ENCODE measurements at regions not wholly inside any gene's neighbourhood (a gene's known extent, or its start where the extent isn't known, plus 50 kb on each side); places are given as distances from the start of the nearest gene placed in this dataset.

DNA sequence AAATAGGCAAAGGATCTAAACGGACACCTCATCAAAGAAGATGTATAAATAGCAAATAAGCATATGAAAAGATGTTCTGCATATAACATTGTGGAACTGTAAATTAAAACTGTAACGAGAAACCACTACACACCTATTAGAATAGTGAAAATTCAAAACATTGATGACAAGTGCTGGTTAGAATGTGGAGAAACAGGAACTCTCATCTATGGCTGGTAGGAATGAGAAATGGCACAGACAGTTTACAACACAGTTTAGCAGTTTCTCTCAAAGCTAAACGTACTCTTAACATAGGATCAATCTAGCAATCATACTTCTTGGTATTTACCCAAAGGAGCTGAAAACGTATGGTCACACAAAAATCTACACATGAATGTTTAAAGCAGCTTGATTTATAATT is 126.2 kb downstream of the TRIB2 start:
- TF ChIP-seq, protein P1, sequence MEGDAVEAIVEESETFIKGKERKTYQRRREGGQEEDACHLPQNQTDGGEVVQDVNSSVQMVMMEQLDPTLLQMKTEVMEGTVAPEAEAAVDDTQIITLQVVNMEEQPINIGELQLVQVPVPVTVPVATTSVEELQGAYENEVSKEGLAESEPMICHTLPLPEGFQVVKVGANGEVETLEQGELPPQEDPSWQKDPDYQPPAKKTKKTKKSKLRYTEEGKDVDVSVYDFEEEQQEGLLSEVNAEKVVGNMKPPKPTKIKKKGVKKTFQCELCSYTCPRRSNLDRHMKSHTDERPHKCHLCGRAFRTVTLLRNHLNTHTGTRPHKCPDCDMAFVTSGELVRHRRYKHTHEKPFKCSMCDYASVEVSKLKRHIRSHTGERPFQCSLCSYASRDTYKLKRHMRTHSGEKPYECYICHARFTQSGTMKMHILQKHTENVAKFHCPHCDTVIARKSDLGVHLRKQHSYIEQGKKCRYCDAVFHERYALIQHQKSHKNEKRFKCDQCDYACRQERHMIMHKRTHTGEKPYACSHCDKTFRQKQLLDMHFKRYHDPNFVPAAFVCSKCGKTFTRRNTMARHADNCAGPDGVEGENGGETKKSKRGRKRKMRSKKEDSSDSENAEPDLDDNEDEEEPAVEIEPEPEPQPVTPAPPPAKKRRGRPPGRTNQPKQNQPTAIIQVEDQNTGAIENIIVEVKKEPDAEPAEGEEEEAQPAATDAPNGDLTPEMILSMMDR (IDR thresholded peaks at IDR 0.05; ENCODE audit: low read depth, low read length), result no peak

DNA sequence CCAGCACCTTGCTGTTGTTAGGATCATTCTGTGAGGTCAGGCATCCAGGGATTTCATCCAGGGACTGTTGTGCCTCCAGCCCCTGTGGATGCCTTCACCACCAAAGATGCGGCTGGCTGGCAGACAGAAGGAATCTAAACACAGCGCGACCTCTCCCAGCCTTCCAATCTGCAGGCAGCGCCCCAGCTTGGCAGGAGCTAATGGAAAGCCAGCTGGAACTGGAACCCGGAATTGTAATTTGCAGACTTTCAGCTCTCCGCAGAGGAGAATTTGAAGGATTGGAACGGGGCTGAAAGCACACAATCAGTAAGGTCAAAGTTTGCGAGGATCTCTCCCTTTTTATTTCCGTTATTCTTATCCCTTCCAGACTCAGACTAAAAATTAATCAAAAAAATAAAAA is 127.8 kb downstream of the TRIB2 start:
- TF ChIP-seq, protein P1 (IDR thresholded peaks at IDR 0.05; ENCODE audit: low read depth, low read length), result no peak

More for the DNA sequence above, 126.2 kb downstream of the TRIB2 start:
- no peak overlapping the region for H3K4me3 ChIP-seq (ENCODE audit: low read depth, low read length)

GRCh38 chr2:12847694-12848575 is 131.2 kb downstream of the TRIB2 start:
- TF ChIP-seq, protein P1 (IDR thresholded peaks at IDR 0.05; ENCODE audit: low read depth, low read length), result no peak

More for the DNA sequence above, 127.8 kb downstream of the TRIB2 start:
- H3K4me3 ChIP-seq (ENCODE audit: low read depth, low read length), result no peak overlapping the region

GRCh38 chr2:12852135-12852534 is 135.4 kb downstream of the TRIB2 start:
- no peak overlapping the region for H3K4me3 ChIP-seq (ENCODE audit: low read depth, low read length)
- TF ChIP-seq, protein P1 (IDR thresholded peaks at IDR 0.05; ENCODE audit: low read depth, low read length), result no peak

More at GRCh38 chr2:12847694-12848575, 131.2 kb downstream of the TRIB2 start:
- no peak overlapping the region for H3K4me3 ChIP-seq (ENCODE audit: low read depth, low read length)

GRCh38 chr2:12854001-12854530 is 137.3 kb downstream of the TRIB2 start:
- no peak overlapping the region for H3K4me3 ChIP-seq (ENCODE audit: low read depth, low read length)
- TF ChIP-seq, protein P1 (IDR thresholded peaks at IDR 0.05; ENCODE audit: low read depth, low read length), result no peak

DNA sequence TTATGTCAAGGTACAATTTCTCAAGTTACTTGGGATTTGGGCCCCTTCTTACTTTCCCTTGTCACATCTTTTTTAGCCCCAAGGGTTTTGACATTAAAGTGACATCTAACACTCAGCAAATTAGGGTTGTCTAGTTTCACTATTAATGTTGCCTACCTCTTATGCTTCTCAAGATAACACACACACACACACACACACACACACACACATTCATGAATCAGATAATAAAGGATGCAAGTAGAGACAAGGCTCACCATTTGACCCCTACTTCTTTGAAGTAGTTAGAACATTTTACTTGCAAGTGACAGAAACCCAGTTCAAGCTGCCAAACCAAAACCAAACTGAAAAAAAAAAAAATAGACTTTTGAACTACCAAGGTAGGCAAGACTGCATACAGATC is 138.8 kb downstream of the TRIB2 start:
- no peak overlapping the region for H3K4me3 ChIP-seq (ENCODE audit: low read depth, low read length)
- TF ChIP-seq, protein P1 (IDR thresholded peaks at IDR 0.05; ENCODE audit: low read depth, low read length), result no peak
